ENCODE measurements at regions not wholly inside any gene's neighbourhood (a gene's known extent, or its start where the extent isn't known, plus 50 kb on each side); places are given as distances from the start of the nearest gene placed in this dataset.

DNA sequence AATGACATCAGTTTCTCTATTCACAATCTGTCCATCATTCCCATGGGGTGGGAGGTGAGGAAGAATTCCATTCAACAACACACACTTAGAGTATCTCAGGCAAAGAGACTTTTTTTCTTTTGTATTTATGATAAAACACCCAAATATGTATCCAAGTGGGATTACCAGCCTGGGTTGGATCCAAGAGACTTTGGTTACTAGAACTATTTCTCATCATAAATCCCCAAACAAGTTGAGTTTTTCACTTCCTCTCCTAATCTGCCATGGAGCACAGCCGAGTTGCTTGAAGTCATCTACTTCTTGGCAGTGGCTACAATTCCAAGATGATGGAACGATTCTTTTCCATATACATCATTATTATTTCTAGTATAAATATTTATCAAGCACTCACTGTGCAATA is 209.2 kb upstream of the HMGA2 start:
- no peak for DNase-seq
- no peak for ATAC-seq

DNA sequence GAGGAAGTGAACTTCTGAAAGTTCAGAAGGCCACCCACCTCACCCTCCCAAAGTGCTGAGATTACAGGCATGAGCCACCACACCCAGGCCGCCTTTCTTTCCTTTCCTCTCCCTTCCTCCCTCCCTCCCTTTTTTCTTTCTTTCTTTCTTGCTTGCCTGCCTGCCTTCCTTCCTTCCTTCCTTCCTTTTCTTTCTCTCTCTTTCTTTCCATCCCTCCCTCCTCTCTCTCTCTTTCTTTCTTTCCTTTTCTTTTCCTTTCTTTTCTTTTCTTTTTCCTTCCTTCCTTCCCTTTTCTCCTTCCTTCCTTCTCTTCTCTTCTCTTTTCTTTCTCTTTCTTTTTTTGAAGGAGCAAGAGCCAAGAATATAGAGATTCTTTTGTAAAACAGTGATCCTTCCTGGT is 208.3 kb upstream of the HMGA2 start:
- no peaks in the 10 kb centered on the region for H3K9me3 ChIP-seq
- WGBS, 2 donors: 75 to 81% methylated on average over 1 of the region's 1 CpG
- intact Hi-C loops (cut with DNase I): no loop called here
- no peak for TF ChIP-seq POLR2A (IDR thresholded peaks at IDR 0.05)
- TF ChIP-seq, protein P1, sequence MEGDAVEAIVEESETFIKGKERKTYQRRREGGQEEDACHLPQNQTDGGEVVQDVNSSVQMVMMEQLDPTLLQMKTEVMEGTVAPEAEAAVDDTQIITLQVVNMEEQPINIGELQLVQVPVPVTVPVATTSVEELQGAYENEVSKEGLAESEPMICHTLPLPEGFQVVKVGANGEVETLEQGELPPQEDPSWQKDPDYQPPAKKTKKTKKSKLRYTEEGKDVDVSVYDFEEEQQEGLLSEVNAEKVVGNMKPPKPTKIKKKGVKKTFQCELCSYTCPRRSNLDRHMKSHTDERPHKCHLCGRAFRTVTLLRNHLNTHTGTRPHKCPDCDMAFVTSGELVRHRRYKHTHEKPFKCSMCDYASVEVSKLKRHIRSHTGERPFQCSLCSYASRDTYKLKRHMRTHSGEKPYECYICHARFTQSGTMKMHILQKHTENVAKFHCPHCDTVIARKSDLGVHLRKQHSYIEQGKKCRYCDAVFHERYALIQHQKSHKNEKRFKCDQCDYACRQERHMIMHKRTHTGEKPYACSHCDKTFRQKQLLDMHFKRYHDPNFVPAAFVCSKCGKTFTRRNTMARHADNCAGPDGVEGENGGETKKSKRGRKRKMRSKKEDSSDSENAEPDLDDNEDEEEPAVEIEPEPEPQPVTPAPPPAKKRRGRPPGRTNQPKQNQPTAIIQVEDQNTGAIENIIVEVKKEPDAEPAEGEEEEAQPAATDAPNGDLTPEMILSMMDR (IDR thresholded peaks at IDR 0.05): no peak
- H3K4me3 ChIP-seq: no peak overlapping the region
- DNase-seq (no peak), ATAC-seq (no peak)
- no peak overlapping the region for H3K27ac ChIP-seq
- H3K36me3 ChIP-seq (replicated peaks in 1 of 2; ENCODE audit: insufficient read depth in 1 of 2, low read depth in 2 of 2): no peaks in the 10 kb centered on the region
- no peaks in the 10 kb centered on the region for H3K27me3 ChIP-seq
- no peaks in the 10 kb centered on the region for H3K4me1 ChIP-seq

More for the DNA sequence above, 209.2 kb upstream of the HMGA2 start:
- Histone ChIP-seq H3K27ac (no peak overlapping the region), H3K4me3 (no peak overlapping the region), H3K27me3 (no peaks in the 10 kb centered on the region), H3K9me3 (no peaks in the 10 kb centered on the region), H3K36me3 (replicated peaks in 1 of 2; ENCODE audit: insufficient read depth in 1 of 2, low read depth in 2 of 2) (no peaks in the 10 kb centered on the region), H3K4me1 (no peaks in the 10 kb centered on the region)
- intact Hi-C loops (cut with DNase I): no loop called here
- TF ChIP-seq, protein P1 (IDR thresholded peaks at IDR 0.05): no peak
- no peak for TF ChIP-seq POLR2A (IDR thresholded peaks at IDR 0.05)
- 50 to 53% methylated on average over 2 of the region's 2 CpGs for WGBS, 2 donors

DNA sequence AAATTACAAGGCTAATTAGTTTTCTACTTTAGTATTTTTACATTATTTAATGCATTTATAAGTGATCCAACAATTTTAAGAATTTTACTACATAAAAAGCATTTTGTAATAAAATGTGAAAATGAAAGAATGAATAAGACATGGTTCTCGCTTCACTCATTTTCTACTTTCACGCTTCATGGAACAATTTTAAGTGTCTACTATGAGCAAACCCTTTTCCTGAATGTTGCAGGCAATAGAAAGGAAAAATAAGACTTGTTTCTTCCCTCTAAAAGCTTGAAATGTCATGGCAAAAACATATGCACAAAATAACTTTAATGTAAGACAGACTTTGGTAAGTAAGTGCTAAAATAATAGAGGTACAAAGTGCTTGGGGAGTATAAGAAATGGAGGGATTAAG is 205.7 kb upstream of the HMGA2 start:
- no peak for DNase-seq
- 81% methylated on average over 2 of the region's 2 CpGs for WGBS, 2 donors
- intact Hi-C loops (cut with DNase I): no loop called here
- TF ChIP-seq POLR2A (IDR thresholded peaks at IDR 0.05): no peak
- TF ChIP-seq, protein P1 (IDR thresholded peaks at IDR 0.05): no peak
- Histone ChIP-seq H3K27ac (no peak overlapping the region), H3K36me3 (replicated peaks in 1 of 2; ENCODE audit: insufficient read depth in 1 of 2, low read depth in 2 of 2) (no peaks in the 10 kb centered on the region), H3K4me3 (no peak overlapping the region), H3K4me1 (no peaks in the 10 kb centered on the region), H3K27me3 (no peaks in the 10 kb centered on the region), H3K9me3 (no peaks in the 10 kb centered on the region)
- ATAC-seq: no peak

DNA sequence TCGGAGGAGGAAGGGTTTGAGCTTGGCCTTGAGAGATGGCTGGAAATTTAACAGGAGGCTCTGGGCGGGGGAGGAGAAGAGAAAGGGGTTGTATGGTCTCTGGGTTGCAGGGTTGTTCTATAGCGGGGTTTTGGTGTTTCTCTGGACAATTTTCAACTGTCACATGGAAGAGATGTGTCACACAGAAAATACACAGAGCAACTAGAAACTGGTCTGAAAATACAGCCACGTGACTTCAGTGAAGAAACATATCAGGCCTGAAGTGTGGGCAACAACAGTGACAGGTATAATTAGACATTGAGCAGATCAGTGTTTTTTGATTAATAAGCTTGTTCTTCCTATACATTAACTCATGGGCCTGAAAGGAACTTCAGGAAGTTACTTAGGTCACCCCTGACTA is 205.3 kb upstream of the HMGA2 start:
- DNase-seq (no peak), ATAC-seq (no peak)
- TF ChIP-seq POLR2A (IDR thresholded peaks at IDR 0.05): no peak
- TF ChIP-seq, protein P1 (IDR thresholded peaks at IDR 0.05): no peak
- no peaks in the 10 kb centered on the region for H3K27me3 ChIP-seq
- no peaks in the 10 kb centered on the region for H3K4me1 ChIP-seq
- H3K9me3 ChIP-seq: no peaks in the 10 kb centered on the region
- H3K27ac ChIP-seq: no peak overlapping the region
- intact Hi-C loops (cut with DNase I): no loop called here
- H3K36me3 ChIP-seq (replicated peaks in 1 of 2; ENCODE audit: insufficient read depth in 1 of 2, low read depth in 2 of 2): no peaks in the 10 kb centered on the region
- H3K4me3 ChIP-seq: no peak overlapping the region
- 64 to 70% methylated on average over 4 of the region's 4 CpGs for WGBS, 2 donors

DNA sequence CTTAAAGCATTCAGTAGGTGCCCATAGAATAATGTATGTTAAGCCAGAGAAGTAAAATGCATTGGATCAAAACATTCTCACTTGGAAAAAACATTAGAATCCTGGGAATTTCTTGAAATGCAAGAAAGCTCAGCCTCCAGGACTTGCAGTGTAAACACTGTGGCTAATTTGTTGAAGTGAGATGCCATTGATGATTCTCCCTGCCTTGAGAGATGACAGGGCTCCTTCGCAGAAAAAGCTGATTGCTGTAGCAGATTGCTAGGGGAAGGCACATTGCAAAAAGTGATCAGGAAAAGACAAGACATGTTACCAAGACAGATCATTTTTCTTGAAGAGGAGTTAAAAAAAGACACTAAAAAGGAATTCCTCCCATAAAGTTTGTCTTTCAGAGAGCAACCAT is 204.2 kb upstream of the HMGA2 start:
- intact Hi-C loops (cut with DNase I): no loop called here
- H3K4me3 ChIP-seq: no peak overlapping the region
- no peaks in the 10 kb centered on the region for H3K9me3 ChIP-seq
- WGBS, 2 donors: 60 to 74% methylated on average over 1 of the region's 1 CpG
- no peak for TF ChIP-seq POLR2A (IDR thresholded peaks at IDR 0.05)
- TF ChIP-seq, protein P1 (IDR thresholded peaks at IDR 0.05): no peak
- no peaks in the 10 kb centered on the region for H3K36me3 ChIP-seq (replicated peaks in 1 of 2; ENCODE audit: insufficient read depth in 1 of 2, low read depth in 2 of 2)
- H3K27ac ChIP-seq: no peak overlapping the region
- no peaks in the 10 kb centered on the region for H3K4me1 ChIP-seq
- ATAC-seq: no peak
- no peak for DNase-seq
- H3K27me3 ChIP-seq: no peaks in the 10 kb centered on the region

All from body of pancreas (tissue), 4 donors.